Natural killer cell (primary cell): ENCODE measurements at regions not wholly inside any gene's neighbourhood (a gene's known extent, or its start where the extent isn't known, plus 50 kb on each side); places are given as distances from the start of the nearest gene placed in this dataset.

Experiments used
- ATAC-seq, 3 donors: fragments of 150-1000 bp in 2 of 3; fragments of 200-7000 bp in 1 of 3; cut with Tn5 transposase; 1 replicate in 1 of 3; 2 replicates in 2 of 3; pipeline ENCODE4 v1.10.0; 2021; ENCODE audit warnings: mild to moderate bottlenecking in 2 of 3, moderate library complexity in 2 of 3
- DNase-seq, 2 donors: peaks; one replicate each; pipeline versions ENCODE4 v3.0.0 to v3.0.0-alpha.2; 2013 to 2021; ENCODE audit warnings: mixed read lengths in 1 of 2
- H3K27ac ChIP-seq: one replicate; pipeline ENCODE4 v1.5.1; 2013; ENCODE audit warnings: mild to moderate bottlenecking, low read length
- H3K27me3 ChIP-seq: one replicate; pipeline ENCODE4 v1.6.1; 2013; ENCODE audit warnings: low read length; ENCODE audit not compliant: control insufficient read depth, insufficient read depth
- H3K36me3 ChIP-seq: one replicate; pipeline ENCODE4 v1.6.1; 2013; ENCODE audit warnings: low read length; ENCODE audit not compliant: control insufficient read depth, insufficient read depth
- H3K4me1 ChIP-seq: one replicate; pipeline ENCODE4 v1.6.1; 2013; ENCODE audit warnings: low read length; ENCODE audit not compliant: control insufficient read depth, insufficient read depth
- H3K4me3 ChIP-seq: one replicate; pipeline ENCODE4 v1.5.1; 2013; ENCODE audit warnings: low read length
- H3K9me3 ChIP-seq: one replicate; pipeline ENCODE4 v1.6.1; 2013; ENCODE audit warnings: low read length; ENCODE audit not compliant: control insufficient read depth, insufficient read depth
- H3K27ac Mint-ChIP-seq, 2 donors: one replicate each; pipeline ENCODE4 v1.8.0; 2022; ENCODE audit warnings: mild to moderate bottlenecking in 2 of 2, mixed read lengths in 2 of 2, moderate library complexity in 1 of 2
- H3K27me3 Mint-ChIP-seq, 2 donors: one replicate each; pipeline ENCODE4 v1.8.0; 2022; ENCODE audit warnings: low read depth in 2 of 2, mixed read lengths in 2 of 2
- H3K36me3 Mint-ChIP-seq: one replicate; pipeline ENCODE4 v1.8.0; 2022; ENCODE audit warnings: mixed read lengths
- H3K4me1 Mint-ChIP-seq, 2 donors: one replicate each; pipeline ENCODE4 v1.8.0; 2022; ENCODE audit warnings: mixed read lengths in 2 of 2
- H3K4me3 Mint-ChIP-seq: one replicate; pipeline ENCODE4 v1.8.0; 2022; ENCODE audit warnings: mild to moderate bottlenecking, moderate library complexity, mixed read lengths
- H3K9me3 Mint-ChIP-seq, 2 donors: one replicate each; pipeline ENCODE4 v1.8.0; 2022; ENCODE audit warnings: mixed read lengths in 2 of 2
- CTCF ChIP-seq: fragments of 200-600 bp; IDR thresholded peaks from one replicate; pipeline ENCODE4 v1.8.0; 2022; ENCODE audit warnings: antibody characterized with exemption
- WGBS: methylation state at CpG from one replicate; pipeline ENCODE4 v1.1.7; 2013; ENCODE audit warnings: missing lambda C conversion rate; ENCODE audit not compliant: insufficient coverage; 5-methylcytosine and 5-hydroxymethylcytosine counted together
- intact Hi-C: fragments of 100-400 bp; cut with micrococcal nuclease; formaldehyde crosslinking; loops from one replicate; pipeline ENCODE4 v1.14.2; 2022

GRCh38 chr3:168314166-168314565 lies 218.4 kb upstream of the GOLIM4 start:
- no peak overlapping the region for H3K4me3 ChIP-seq
- no peaks in the 10 kb centered on the region for H3K36me3 Mint-ChIP-seq
- no peak for DNase-seq
- no peak overlapping the region for H3K27ac ChIP-seq
- H3K4me1 ChIP-seq = no peaks in the 10 kb centered on the region
- TF ChIP-seq CTCF = no peak
- peaks cover 0 to 2% of the 10 kb centered on the region in 2 donors for H3K9me3 Mint-ChIP-seq
- no peak overlapping the region for H3K4me3 Mint-ChIP-seq
- intact Hi-C loops = no loop called here
- H3K9me3 ChIP-seq = no peaks in the 10 kb centered on the region
- H3K27me3 ChIP-seq = no peaks in the 10 kb centered on the region
- ATAC-seq = no peak
- WGBS = 75% methylated on average over 2 of the region's 3 CpGs
- H3K4me1 Mint-ChIP-seq = no peaks in the 10 kb centered on the region
- no peaks in the 10 kb centered on the region for H3K27me3 Mint-ChIP-seq
- H3K27ac Mint-ChIP-seq = no peak overlapping the region
- H3K36me3 ChIP-seq = no peaks in the 10 kb centered on the region

- Mint-ChIP-seq H3K4me3 (no peak overlapping the region), H3K27me3 (no peaks in the 10 kb centered on the region), H3K36me3 (no peaks in the 10 kb centered on the region), H3K4me1 (no peaks in the 10 kb centered on the region), H3K27ac (no peak overlapping the region), H3K9me3 (no peaks in the 10 kb centered on the region)
- no peak for DNase-seq
- Histone ChIP-seq H3K4me1 (no peaks in the 10 kb centered on the region), H3K4me3 (no peak overlapping the region), H3K27me3 (no peaks in the 10 kb centered on the region), H3K27ac (no peak overlapping the region), H3K9me3 (no peaks in the 10 kb centered on the region), H3K36me3 (no peaks in the 10 kb centered on the region)
- WGBS = 85% methylated on average over 3 of the region's 4 CpGs
- intact Hi-C loops = no loop called here
- TF ChIP-seq CTCF = no peak
- ATAC-seq = no peak
Measured at GRCh38 chr3:168312984-168313383, 217.3 kb upstream of the GOLIM4 start.

GRCh38 chr3:168307893-168308292 lies 212.2 kb upstream of the GOLIM4 start:
- H3K4me1 Mint-ChIP-seq = no peaks in the 10 kb centered on the region
- H3K27ac Mint-ChIP-seq = no peak overlapping the region
- intact Hi-C loops = no loop called here
- Histone ChIP-seq H3K36me3 (no peaks in the 10 kb centered on the region), H3K9me3 (peaks cover 5% of the 10 kb centered on the region), H3K4me1 (no peaks in the 10 kb centered on the region), H3K4me3 (no peak overlapping the region), H3K27ac (no peak overlapping the region), H3K27me3 (no peaks in the 10 kb centered on the region)
- no peak for DNase-seq
- H3K36me3 Mint-ChIP-seq = no peaks in the 10 kb centered on the region
- H3K9me3 Mint-ChIP-seq = peaks cover 0 to 5% of the 10 kb centered on the region in 2 donors
- no peaks in the 10 kb centered on the region for H3K27me3 Mint-ChIP-seq
- no peak for TF ChIP-seq CTCF
- ATAC-seq = no peak
- H3K4me3 Mint-ChIP-seq = no peak overlapping the region

DNA sequence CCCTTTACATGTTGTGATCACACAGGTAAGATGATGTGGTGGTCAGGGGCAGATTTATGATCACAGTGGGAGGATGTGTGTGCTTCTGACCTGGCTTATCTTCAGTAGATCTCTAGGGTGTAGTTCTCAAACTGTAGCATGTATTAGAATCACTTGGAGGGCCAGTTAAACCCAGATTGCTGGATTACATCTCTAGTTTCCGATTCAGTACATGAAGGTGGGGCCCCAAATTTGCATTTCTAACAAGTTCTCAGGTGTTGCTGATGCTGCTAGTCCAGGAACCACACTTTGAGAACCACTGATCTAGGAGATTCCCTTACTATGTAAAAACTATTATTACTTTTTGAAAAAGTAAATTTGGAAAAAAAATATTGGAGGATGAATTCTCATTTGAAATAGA lies 199.3 kb upstream of the GOLIM4 start:
- 57% methylated on average over 1 of the region's 1 CpG for WGBS
- H3K27me3 ChIP-seq = no peaks in the 10 kb centered on the region
- H3K27ac Mint-ChIP-seq = no peak overlapping the region
- no peak for ATAC-seq
- intact Hi-C loops = no loop called here
- no peaks in the 10 kb centered on the region for H3K27me3 Mint-ChIP-seq
- H3K4me1 Mint-ChIP-seq = no peaks in the 10 kb centered on the region
- no peak overlapping the region for H3K4me3 Mint-ChIP-seq
- H3K27ac ChIP-seq = no peak overlapping the region
- DNase-seq = no peak
- H3K9me3 Mint-ChIP-seq = no peaks in the 10 kb centered on the region
- no peaks in the 10 kb centered on the region for H3K36me3 ChIP-seq
- H3K36me3 Mint-ChIP-seq = no peaks in the 10 kb centered on the region
- no peaks in the 10 kb centered on the region for H3K9me3 ChIP-seq
- no peaks in the 10 kb centered on the region for H3K4me1 ChIP-seq
- H3K4me3 ChIP-seq = no peak overlapping the region
- no peak for TF ChIP-seq CTCF
